Activated T-helper 1 cell treated with anti-CD3 and anti-CD28 coated beads, Interleukin-12 subunit alpha, Interleukin-12 subunit beta, Interleukin-2, Interleukin-4 antibody, amounts not matched to agents 30 ng/mL and 10 ng/mL and 1 ng/mL, durations not matched to agents 14 hours and 24 hours and 36 hours (primary cell): ENCODE measurements at regions not wholly inside any gene's neighbourhood (a gene's known extent, or its start where the extent isn't known, plus 50 kb on each side); places are given as distances from the start of the nearest gene placed in this dataset.
A peak's percentile ranks its signal among the peaks of the same experiment; 100 is the strongest.

Experiments used
- DNase-seq: peaks from one replicate; pipeline ENCODE4 v3.0.0; 2021; ENCODE audit warnings: low spot score
- H3K27ac Mint-ChIP-seq: one replicate; pipeline ENCODE4 v1.8.0; 2021; ENCODE audit warnings: mild to moderate bottlenecking, mixed read lengths
- H3K27me3 Mint-ChIP-seq: one replicate; pipeline ENCODE4 v1.8.0; 2022; ENCODE audit warnings: mild to moderate bottlenecking, moderate library complexity, mixed read lengths; ENCODE audit not compliant: insufficient read depth
- H3K36me3 Mint-ChIP-seq: one replicate; pipeline ENCODE4 v1.8.0; 2021; ENCODE audit warnings: low read depth, mixed read lengths
- H3K4me1 Mint-ChIP-seq: one replicate; pipeline ENCODE4 v1.8.0; 2021; ENCODE audit warnings: low read depth, mixed read lengths
- H3K4me3 Mint-ChIP-seq: one replicate; pipeline ENCODE4 v1.8.0; 2021; ENCODE audit warnings: mild to moderate bottlenecking, moderate library complexity, mixed read lengths
- H3K9me3 Mint-ChIP-seq: one replicate; pipeline ENCODE4 v1.8.0; 2021; ENCODE audit warnings: mixed read lengths
- intact Hi-C: fragments of 100-400 bp; cut with micrococcal nuclease; formaldehyde crosslinking; loops from one replicate; pipeline ENCODE4 v1.15.1; 2024

DNA sequence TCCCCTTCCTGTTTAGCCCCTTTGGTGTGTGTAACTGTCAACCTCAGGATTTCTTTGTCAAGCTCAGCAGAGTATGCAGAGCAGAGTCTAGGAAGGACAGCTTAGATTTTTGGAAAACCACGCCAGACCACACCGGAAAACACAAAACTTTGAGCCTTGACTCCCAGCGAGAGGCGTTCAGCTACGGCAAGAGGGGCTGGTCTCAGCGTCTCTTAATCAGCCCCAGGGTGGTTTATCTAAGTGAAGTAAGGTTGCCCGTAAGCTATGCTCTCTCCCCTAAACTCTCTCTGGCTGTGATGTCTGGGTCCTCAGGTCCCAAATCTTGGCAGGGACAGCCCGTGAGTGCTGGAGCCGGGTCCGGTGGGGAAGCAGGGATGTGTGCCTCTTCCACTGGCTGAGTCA, 230.9 kb downstream of the KLF6 start:
- H3K4me1 Mint-ChIP-seq = peaks cover 11% of the 10 kb centered on the region
- H3K9me3 Mint-ChIP-seq = no peaks in the 10 kb centered on the region
- peaks cover 9% of the 10 kb centered on the region for H3K27me3 Mint-ChIP-seq
- H3K27ac Mint-ChIP-seq = no peak overlapping the region
- no peak for DNase-seq
- H3K36me3 Mint-ChIP-seq = no peaks in the 10 kb centered on the region
- peak overlapping the region; percentile 9 for H3K4me3 Mint-ChIP-seq
- intact Hi-C loops = no loop called here

GRCh38 chr10:3552281-3552680, 232.7 kb downstream of the KLF6 start:
- intact Hi-C loops = no loop called here
- DNase-seq = no peak

DNA sequence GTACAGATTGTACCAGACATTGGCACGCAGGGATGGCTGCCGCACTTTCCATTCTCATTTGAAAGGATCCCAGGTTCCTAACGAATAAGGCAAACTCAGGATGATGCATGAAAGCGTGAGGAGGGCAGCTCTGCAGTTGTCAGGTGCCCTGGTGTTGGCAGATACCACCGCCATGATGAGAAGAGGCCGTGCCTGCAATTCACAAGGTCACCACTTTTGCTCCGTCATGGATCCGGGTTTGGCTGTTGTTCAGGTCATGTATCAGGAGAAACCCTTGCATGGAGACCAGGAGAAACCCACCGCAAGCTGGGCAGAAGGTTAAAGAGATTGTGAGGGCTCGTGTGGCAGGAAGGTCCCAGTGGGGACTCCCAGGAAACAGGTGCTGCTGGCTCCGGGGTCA, 233.2 kb downstream of the KLF6 start:
- no peak for DNase-seq
- H3K4me1 Mint-ChIP-seq = peaks cover 11% of the 10 kb centered on the region
- intact Hi-C loops = no loop called here
- H3K36me3 Mint-ChIP-seq = no peaks in the 10 kb centered on the region
- peaks cover 11% of the 10 kb centered on the region for H3K27me3 Mint-ChIP-seq
- peaks cover 2% of the 10 kb centered on the region for H3K9me3 Mint-ChIP-seq
- H3K4me3 Mint-ChIP-seq = no peak overlapping the region
- no peak overlapping the region for H3K27ac Mint-ChIP-seq

More at GRCh38 chr10:3552281-3552680, 232.7 kb downstream of the KLF6 start:
- peaks cover 11% of the 10 kb centered on the region for H3K4me1 Mint-ChIP-seq
- H3K27ac Mint-ChIP-seq = no peak overlapping the region
- no peaks in the 10 kb centered on the region for H3K9me3 Mint-ChIP-seq
- peaks cover 11% of the 10 kb centered on the region for H3K27me3 Mint-ChIP-seq
- H3K4me3 Mint-ChIP-seq = no peak overlapping the region
- no peaks in the 10 kb centered on the region for H3K36me3 Mint-ChIP-seq

GRCh38 chr10:3549118-3549517, 235.9 kb downstream of the KLF6 start:
- intact Hi-C loops = no loop called here
- H3K27me3 Mint-ChIP-seq = peaks cover 8% of the 10 kb centered on the region
- no peak overlapping the region for H3K4me3 Mint-ChIP-seq
- H3K9me3 Mint-ChIP-seq = peaks cover 4% of the 10 kb centered on the region
- H3K4me1 Mint-ChIP-seq = peaks cover 2% of the 10 kb centered on the region
- no peaks in the 10 kb centered on the region for H3K36me3 Mint-ChIP-seq
- DNase-seq = no peak
- no peak overlapping the region for H3K27ac Mint-ChIP-seq

- intact Hi-C loops = no loop called here
- Mint-ChIP-seq H3K4me1 (no peaks in the 10 kb centered on the region), H3K4me3 (no peak overlapping the region), H3K9me3 (peaks cover 4% of the 10 kb centered on the region), H3K27me3 (peaks cover 8% of the 10 kb centered on the region), H3K27ac (no peak overlapping the region), H3K36me3 (no peaks in the 10 kb centered on the region)
- DNase-seq = no peak
Observed at GRCh38 chr10:3548702-3549101, 236.3 kb downstream of the KLF6 start.

DNA sequence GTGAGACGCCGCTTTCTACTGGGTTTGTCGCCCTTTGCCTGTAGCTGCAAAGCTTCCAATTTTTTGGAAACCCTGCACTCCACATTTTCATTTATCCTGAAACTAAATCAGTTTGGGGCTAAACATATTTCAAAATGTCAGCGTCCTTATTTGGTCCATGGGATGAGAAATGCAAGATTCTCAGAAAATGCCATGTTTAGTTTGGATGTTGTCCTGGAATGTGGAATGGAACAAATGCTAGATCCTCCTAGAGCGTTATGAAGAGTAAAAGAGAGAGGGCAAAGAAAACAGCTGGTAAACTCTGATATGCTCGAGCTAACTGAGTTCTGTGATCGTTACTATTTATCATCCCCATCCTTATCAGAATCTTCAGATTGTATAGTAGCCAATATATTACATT, 236.9 kb downstream of the KLF6 start:
- no peak overlapping the region for H3K27ac Mint-ChIP-seq
- no peaks in the 10 kb centered on the region for H3K36me3 Mint-ChIP-seq
- no peaks in the 10 kb centered on the region for H3K4me1 Mint-ChIP-seq
- no peak for DNase-seq
- intact Hi-C loops = no loop called here
- H3K9me3 Mint-ChIP-seq = peaks cover 4% of the 10 kb centered on the region
- H3K27me3 Mint-ChIP-seq = peaks cover 8% of the 10 kb centered on the region
- H3K4me3 Mint-ChIP-seq = no peak overlapping the region

- H3K4me3 Mint-ChIP-seq = no peak overlapping the region
- H3K27ac Mint-ChIP-seq = no peak overlapping the region
- peaks cover 4% of the 10 kb centered on the region for H3K9me3 Mint-ChIP-seq
- H3K4me1 Mint-ChIP-seq = no peaks in the 10 kb centered on the region
- no peak for DNase-seq
- peaks cover 9% of the 10 kb centered on the region for H3K27me3 Mint-ChIP-seq
- no peaks in the 10 kb centered on the region for H3K36me3 Mint-ChIP-seq
- intact Hi-C loops = no loop called here
Observed at GRCh38 chr10:3544561-3544960, 240.4 kb downstream of the KLF6 start.

- Mint-ChIP-seq H3K27ac (no peak overlapping the region), H3K4me3 (no peak overlapping the region), H3K36me3 (no peaks in the 10 kb centered on the region), H3K4me1 (peaks cover 6% of the 10 kb centered on the region), H3K27me3 (peaks cover 7% of the 10 kb centered on the region), H3K9me3 (peaks cover 4% of the 10 kb centered on the region)
- no peak for DNase-seq
- intact Hi-C loops = no loop called here
Observed at GRCh38 chr10:3542185-3542611, 242.8 kb downstream of the KLF6 start.

DNA sequence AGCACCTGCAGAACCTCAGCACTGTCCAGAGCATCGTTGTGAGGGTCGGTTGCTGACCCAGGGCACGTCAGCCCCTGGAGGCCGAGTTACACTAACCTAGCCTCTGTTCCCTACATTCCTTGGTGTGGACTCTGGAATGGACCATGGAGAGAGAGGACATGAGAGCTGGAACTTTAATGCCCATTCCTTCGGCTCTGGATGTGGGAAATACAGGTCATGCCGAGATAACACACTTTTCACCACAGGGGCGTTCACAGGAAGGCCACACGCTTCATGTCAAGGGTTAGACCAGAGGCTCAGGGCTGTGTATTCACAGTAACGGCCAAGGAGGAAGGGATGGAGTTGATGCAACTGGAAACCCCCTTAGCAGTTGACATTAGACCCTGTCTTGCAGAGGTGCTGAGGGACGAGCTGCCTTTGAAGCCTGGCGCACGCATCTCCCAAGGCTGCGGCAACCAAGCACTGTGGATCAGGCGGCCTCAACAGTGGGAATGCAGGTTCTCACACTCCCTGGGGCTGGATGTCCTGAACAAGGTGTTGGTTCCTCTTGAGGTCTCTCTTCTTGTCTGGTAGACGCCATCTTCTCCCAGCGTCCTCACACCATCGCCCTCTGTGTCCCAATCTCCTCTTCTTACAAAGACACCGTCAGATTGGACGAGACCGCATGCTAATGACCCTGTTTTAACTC, 245.2 kb downstream of the KLF6 start:
- Mint-ChIP-seq H3K27ac (no peak overlapping the region), H3K9me3 (no peaks in the 10 kb centered on the region), H3K4me1 (peaks cover 6% of the 10 kb centered on the region)

GRCh38 chr10:3538656-3539531, 246.1 kb downstream of the KLF6 start:
- Mint-ChIP-seq H3K27me3 (peaks cover 8% of the 10 kb centered on the region), H3K27ac (no peak overlapping the region), H3K36me3 (no peaks in the 10 kb centered on the region), H3K9me3 (no peaks in the 10 kb centered on the region), H3K4me3 (no peak overlapping the region), H3K4me1 (peaks cover 6% of the 10 kb centered on the region)
- intact Hi-C loops = no loop called here
- no peak for DNase-seq

More for the DNA sequence above, 245.2 kb downstream of the KLF6 start:
- no peaks in the 10 kb centered on the region for H3K36me3 Mint-ChIP-seq
- intact Hi-C loops = no loop called here
- peaks cover 7% of the 10 kb centered on the region for H3K27me3 Mint-ChIP-seq
- H3K4me3 Mint-ChIP-seq = no peak overlapping the region
- DNase-seq = no peak

- intact Hi-C loops = no loop called here
- H3K36me3 Mint-ChIP-seq = no peaks in the 10 kb centered on the region
- H3K4me3 Mint-ChIP-seq = no peak overlapping the region
- H3K9me3 Mint-ChIP-seq = no peaks in the 10 kb centered on the region
- H3K4me1 Mint-ChIP-seq = peaks cover 6% of the 10 kb centered on the region
- no peak for DNase-seq
- H3K27me3 Mint-ChIP-seq = peaks cover 8% of the 10 kb centered on the region
- H3K27ac Mint-ChIP-seq = no peak overlapping the region
Observed at GRCh38 chr10:3538291-3538655, 246.7 kb downstream of the KLF6 start.

DNA sequence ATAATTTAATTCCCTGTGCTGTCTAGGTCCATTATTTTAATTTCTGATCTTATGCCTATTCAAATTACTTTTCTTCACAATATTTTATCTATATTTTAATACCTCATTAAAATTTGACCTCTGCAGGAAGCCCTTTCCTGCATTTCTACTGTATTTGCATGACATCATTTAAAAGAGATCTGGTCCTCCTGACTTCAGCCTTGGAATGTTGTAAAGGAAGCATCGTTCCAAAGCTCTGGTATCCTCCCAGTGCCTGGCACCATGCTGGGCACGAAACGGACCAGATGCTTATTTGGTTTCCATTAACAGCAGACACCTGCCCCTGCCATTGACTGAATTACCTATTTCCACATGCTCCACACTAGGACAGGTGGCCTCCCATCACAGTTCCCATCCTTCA, 247.5 kb downstream of the KLF6 start:
- H3K9me3 Mint-ChIP-seq = no peaks in the 10 kb centered on the region
- no peak overlapping the region for H3K4me3 Mint-ChIP-seq
- no peak overlapping the region for H3K27ac Mint-ChIP-seq
- peaks cover 6% of the 10 kb centered on the region for H3K4me1 Mint-ChIP-seq
- intact Hi-C loops = no loop called here
- no peaks in the 10 kb centered on the region for H3K36me3 Mint-ChIP-seq
- H3K27me3 Mint-ChIP-seq = peaks cover 8% of the 10 kb centered on the region
- DNase-seq = no peak

GRCh38 chr10:3535001-3535400, 250.0 kb downstream of the KLF6 start:
- Mint-ChIP-seq H3K27ac (no peak overlapping the region), H3K4me1 (peaks cover 6% of the 10 kb centered on the region), H3K27me3 (peaks cover 11% of the 10 kb centered on the region), H3K36me3 (no peaks in the 10 kb centered on the region), H3K4me3 (no peak overlapping the region), H3K9me3 (no peaks in the 10 kb centered on the region)
- intact Hi-C loops = no loop called here
- no peak for DNase-seq
